Mesenchymal stem cell (in vitro differentiated cells and primary cell): ENCODE measurements at regions not wholly inside any gene's neighbourhood (a gene's known extent, or its start where the extent isn't known, plus 50 kb on each side); places are given as distances from the start of the nearest gene placed in this dataset.

Experiments used
- DNase-seq: peaks from one replicate; pipeline ENCODE4 v3.0.0-alpha.2; 2013
- H2AFZ ChIP-seq: one replicate; pipeline ENCODE4 v1.6.1; 2013; ENCODE audit warnings: low read depth, mild to moderate bottlenecking, control low read depth, inconsistent platforms, low read length, moderate library complexity
- H2AK5ac ChIP-seq: 2 replicates; pipeline ENCODE4 v1.6.1; 2013; ENCODE audit warnings: low read length, moderate library complexity, mild to moderate bottlenecking, inconsistent platforms; ENCODE audit not compliant: severe bottlenecking
- H2BK120ac ChIP-seq: one replicate; pipeline ENCODE4 v1.6.1; 2013; ENCODE audit warnings: low read depth, mild to moderate bottlenecking, inconsistent platforms, low read length, moderate library complexity
- H2BK12ac ChIP-seq, 2 experiments: one replicate each; pipeline ENCODE4 v1.6.1; 2013; ENCODE audit warnings: inconsistent platforms in 2 of 2, low read length in 2 of 2, mild to moderate bottlenecking in 2 of 2, moderate library complexity in 2 of 2, control low read depth in 1 of 2
- H2BK15ac ChIP-seq: one replicate; pipeline ENCODE4 v1.6.1; 2013; ENCODE audit warnings: mild to moderate bottlenecking, low read depth, inconsistent platforms; ENCODE audit not compliant: poor library complexity, severe bottlenecking
- H2BK5ac ChIP-seq: 2 replicates; pipeline ENCODE4 v1.6.1; 2013; ENCODE audit warnings: low read depth, mild to moderate bottlenecking, low read length, control low read depth, inconsistent platforms; ENCODE audit not compliant: poor library complexity, severe bottlenecking
- H3K14ac ChIP-seq, 2 experiments: one replicate each; pipeline ENCODE4 v1.6.1; 2013; ENCODE audit warnings: inconsistent platforms in 2 of 2, low read length in 2 of 2, control low read depth in 1 of 2, mild to moderate bottlenecking in 1 of 2, moderate library complexity in 1 of 2
- H3K18ac ChIP-seq, 2 experiments: one replicate each; pipeline ENCODE4 v1.6.1; 2013; ENCODE audit warnings: inconsistent platforms in 2 of 2, low read length in 2 of 2, control low read depth in 1 of 2, low read depth in 1 of 2, mild to moderate bottlenecking in 1 of 2
- H3K23ac ChIP-seq, 2 experiments: one replicate each; pipeline ENCODE4 v1.6.1; 2013; ENCODE audit warnings: inconsistent platforms in 2 of 2, low read length in 2 of 2, mild to moderate bottlenecking in 2 of 2, moderate library complexity in 2 of 2, control low read depth in 1 of 2
- H3K27ac ChIP-seq: 2 replicates; pipeline ENCODE4 v1.5.1; 2013; ENCODE audit warnings: mild to moderate bottlenecking, moderate library complexity, low read length, control low read depth, inconsistent platforms; ENCODE audit not compliant: poor library complexity, severe bottlenecking
- H3K27me3 ChIP-seq, 2 experiments: 2 replicates each; pipeline versions ENCODE4 v1.6.1 to v1.7.0; 2013; ENCODE audit warnings: low read length in 2 of 2, mild to moderate bottlenecking in 2 of 2, moderate library complexity in 2 of 2, control low read depth in 1 of 2, inconsistent platforms in 1 of 2; ENCODE audit not compliant: control insufficient read depth in 1 of 2, insufficient read depth in 1 of 2
- H3K36me3 ChIP-seq, 2 experiments: 2 replicates each; pipeline versions ENCODE4 v1.6.1 to v1.7.0; 2013; ENCODE audit warnings: low read length in 2 of 2, control low read depth in 1 of 2, inconsistent platforms in 1 of 2, low read depth in 1 of 2, mild to moderate bottlenecking in 1 of 2; ENCODE audit not compliant: insufficient read depth in 2 of 2, control insufficient read depth in 1 of 2
- H3K4ac ChIP-seq, 2 experiments: one replicate each; pipeline ENCODE4 v1.6.1; 2013; ENCODE audit warnings: inconsistent platforms in 2 of 2, low read length in 2 of 2, mild to moderate bottlenecking in 2 of 2, moderate library complexity in 2 of 2, control low read depth in 1 of 2, low read depth in 1 of 2
- H3K4me1 ChIP-seq: 2 replicates; pipeline ENCODE4 v1.6.1; 2013; ENCODE audit warnings: low read depth, low read length, control low read depth; ENCODE audit not compliant: control insufficient read depth, insufficient read depth
- H3K4me2 ChIP-seq: 2 replicates; pipeline ENCODE4 v1.6.1; 2013; ENCODE audit warnings: low read length, mild to moderate bottlenecking, inconsistent platforms; ENCODE audit not compliant: poor library complexity, severe bottlenecking
- H3K4me3 ChIP-seq, 2 experiments: 2 replicates each; pipeline versions ENCODE4 v1.5.1 to v1.7.0; 2013; ENCODE audit warnings: low read length in 2 of 2, mild to moderate bottlenecking in 2 of 2, control low read depth in 1 of 2, low read depth in 1 of 2; ENCODE audit not compliant: insufficient read depth in 1 of 2
- H3K79me1 ChIP-seq: replicated peaks from 2 replicates; pipeline ENCODE4 v1.6.1; 2013; ENCODE audit warnings: mild to moderate bottlenecking, control low read depth, low read length, inconsistent platforms; ENCODE audit not compliant: poor library complexity, severe bottlenecking
- H3K9ac ChIP-seq: 2 replicates; pipeline ENCODE4 v1.7.0; 2013; ENCODE audit warnings: mild to moderate bottlenecking, low read length, moderate library complexity
- H3K9me3 ChIP-seq: 2 replicates; pipeline ENCODE4 v1.7.0; 2013; ENCODE audit warnings: mild to moderate bottlenecking, low read length; ENCODE audit not compliant: control insufficient read depth
- H4K8ac ChIP-seq: one replicate; pipeline ENCODE4 v1.6.1; 2013; ENCODE audit warnings: inconsistent platforms, mild to moderate bottlenecking, low read length, moderate library complexity
- H4K91ac ChIP-seq: one replicate; pipeline ENCODE4 v1.6.1; 2013; ENCODE audit warnings: mild to moderate bottlenecking, low read length, inconsistent platforms
- WGBS: methylation state at CpG from one replicate; pipeline ENCODE4 v1.1.7; 2013; ENCODE audit warnings: mixed read lengths; 5-methylcytosine and 5-hydroxymethylcytosine counted together

DNA sequence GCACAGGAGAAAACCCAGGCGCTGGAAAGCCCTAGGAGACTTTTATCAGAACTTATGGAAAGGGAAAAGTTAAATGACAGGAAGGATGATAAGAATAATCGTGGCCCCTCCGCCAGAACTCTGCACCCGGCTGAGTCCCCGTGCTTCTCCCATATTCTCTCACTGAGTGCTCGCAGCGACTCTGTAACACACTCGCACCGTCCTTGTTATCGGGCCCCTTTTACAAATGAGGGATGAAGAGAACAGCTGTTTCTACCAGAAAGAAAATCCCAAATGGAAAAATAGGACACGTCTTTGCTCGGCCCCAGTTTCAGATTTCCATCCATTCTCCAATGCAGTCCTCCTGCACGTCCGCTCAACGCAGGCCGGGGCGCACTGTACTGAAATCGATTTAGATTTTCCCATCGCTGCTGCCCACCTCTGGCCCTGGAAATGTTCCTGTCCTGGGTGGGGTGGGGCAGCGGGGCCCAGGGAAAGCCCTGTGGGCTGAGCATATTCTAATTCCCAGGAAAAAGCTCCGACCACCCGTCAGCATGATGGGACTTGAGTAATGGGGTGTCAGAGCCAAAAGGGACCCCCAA is 66.4 kb downstream of the KCNF1 start:
- Histone ChIP-seq H2BK15ac (peak overlapping the region; percentile 28), H3K23ac (no peak overlapping the region), H3K27me3 (peaks cover 19 to 49% of the 10 kb centered on the region in 2 experiments), H4K91ac (no peak overlapping the region), H3K18ac (no peak overlapping the region), H2AFZ (no peak overlapping the region), H3K4me1 (peaks cover 3% of the 10 kb centered on the region), H3K27ac (no peak overlapping the region), H2BK5ac (no peak overlapping the region), H3K9me3 (no peaks in the 10 kb centered on the region), H3K36me3 (no peaks in the 10 kb centered on the region), H3K4me3 (no peak overlapping the region), H3K14ac (no peak overlapping the region), H2AK5ac (no peak overlapping the region), H3K4ac (no peak overlapping the region), H3K4me2 (no peak overlapping the region), H2BK120ac (no peak overlapping the region), H4K8ac (no peak overlapping the region), H3K79me1 (no peaks in the 10 kb centered on the region), H2BK12ac (peak overlapping the region in 1 of 2 experiments; percentile 22), H3K9ac (no peak overlapping the region)
- WGBS: 96% methylated on average over 21 of the region's 22 CpGs
- DNase-seq: no peak

DNA sequence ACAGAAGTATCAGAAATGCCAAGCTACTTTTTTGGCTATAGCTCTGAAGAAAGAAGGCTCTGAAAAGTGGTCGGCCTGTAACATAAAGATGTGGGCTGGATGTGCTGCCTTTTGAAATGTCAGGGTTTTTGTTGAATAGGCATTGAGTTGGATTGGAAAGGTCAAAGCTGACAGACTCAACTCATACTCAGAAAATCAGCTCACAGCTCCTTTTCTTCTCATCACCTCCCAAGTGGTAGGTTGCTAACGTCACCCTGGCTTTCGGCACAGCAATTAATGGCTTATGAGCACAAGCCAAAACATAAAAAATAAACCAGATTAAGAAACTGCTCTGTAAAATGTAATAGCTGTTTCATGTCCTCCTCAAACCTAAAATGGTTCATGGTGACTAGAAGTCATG is 68.3 kb downstream of the KCNF1 start:
- Histone ChIP-seq H2BK120ac (no peak overlapping the region), H3K4me1 (peaks cover 3% of the 10 kb centered on the region), H3K14ac (no peak overlapping the region), H3K9ac (no peak overlapping the region), H2BK5ac (no peak overlapping the region), H2BK12ac (no peak overlapping the region), H3K23ac (no peak overlapping the region), H2AK5ac (no peak overlapping the region), H3K27me3 (peaks cover 27 to 66% of the 10 kb centered on the region in 2 experiments), H3K27ac (no peak overlapping the region), H2AFZ (no peak overlapping the region), H3K36me3 (no peaks in the 10 kb centered on the region), H4K8ac (no peak overlapping the region), H3K4ac (no peak overlapping the region), H2BK15ac (no peak overlapping the region), H3K18ac (no peak overlapping the region), H3K79me1 (no peaks in the 10 kb centered on the region), H3K4me3 (no peak overlapping the region), H3K4me2 (no peak overlapping the region), H4K91ac (no peak overlapping the region), H3K9me3 (no peaks in the 10 kb centered on the region)
- DNase-seq: no peak
- WGBS: 95% methylated on average over 3 of the region's 3 CpGs

DNA sequence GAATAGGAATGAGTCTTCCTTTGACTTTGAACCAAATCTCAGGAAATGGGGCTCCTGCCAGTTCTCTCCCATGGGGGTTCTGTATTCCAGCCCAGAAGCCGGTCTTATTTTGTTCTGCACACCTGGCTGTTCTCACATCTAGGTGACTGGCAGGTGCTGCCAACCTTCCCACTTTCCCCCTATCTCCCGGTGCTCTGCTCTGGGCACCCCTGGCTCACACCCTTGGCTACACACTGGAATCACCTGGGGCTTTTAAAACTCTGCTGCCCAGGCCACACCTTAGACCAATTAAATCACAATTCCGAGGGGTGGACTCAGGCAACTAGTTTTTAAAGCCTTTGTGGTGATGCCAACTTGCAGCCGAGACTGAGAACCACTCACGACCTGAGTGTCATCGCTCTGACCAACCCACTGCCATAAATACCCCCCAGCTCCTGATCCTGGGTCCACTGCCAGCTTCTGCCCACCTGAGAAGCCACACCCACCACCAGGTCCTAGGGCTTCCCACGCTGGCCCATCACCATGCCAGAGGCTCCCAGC is 69.2 kb downstream of the KCNF1 start:
- Histone ChIP-seq H3K23ac (no peak overlapping the region), H2BK12ac (no peak overlapping the region), H3K9ac (no peak overlapping the region), H2AK5ac (no peak overlapping the region), H2AFZ (no peak overlapping the region), H2BK120ac (no peak overlapping the region), H3K4ac (no peak overlapping the region), H3K4me1 (peaks cover 3% of the 10 kb centered on the region), H3K27me3 (peaks cover 27 to 68% of the 10 kb centered on the region in 2 experiments), H3K36me3 (no peaks in the 10 kb centered on the region), H3K4me2 (no peak overlapping the region), H4K91ac (no peak overlapping the region), H3K27ac (no peak overlapping the region), H3K18ac (no peak overlapping the region), H3K79me1 (no peaks in the 10 kb centered on the region), H2BK5ac (no peak overlapping the region), H3K4me3 (no peak overlapping the region), H3K14ac (no peak overlapping the region), H3K9me3 (no peaks in the 10 kb centered on the region), H2BK15ac (no peak overlapping the region), H4K8ac (no peak overlapping the region)
- WGBS: 98% methylated on average over 7 of the region's 7 CpGs
- no peak for DNase-seq

DNA sequence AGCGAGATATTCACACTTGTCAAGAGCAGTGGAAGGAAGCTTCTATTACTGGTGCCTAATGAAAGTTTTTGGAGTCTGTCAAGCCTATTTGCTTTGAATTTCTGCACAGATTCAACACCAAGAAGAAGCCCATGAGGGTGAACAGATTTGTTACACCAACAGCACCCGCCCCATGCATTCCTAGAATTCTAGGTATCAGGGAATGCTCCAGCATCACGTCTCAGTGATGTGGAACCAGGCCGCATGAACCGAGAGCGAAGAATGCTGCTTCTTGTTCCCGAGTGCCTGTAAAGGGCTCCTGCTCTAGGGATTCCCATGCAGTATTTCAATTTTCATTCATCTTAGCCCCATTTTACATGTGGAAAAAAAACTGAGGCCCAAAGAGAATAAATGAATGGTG is 69.7 kb downstream of the KCNF1 start:
- Histone ChIP-seq H2AK5ac (no peak overlapping the region), H4K8ac (no peak overlapping the region), H3K4me1 (peaks cover 3% of the 10 kb centered on the region), H3K4me3 (no peak overlapping the region), H3K79me1 (no peaks in the 10 kb centered on the region), H3K9ac (no peak overlapping the region), H3K18ac (no peak overlapping the region), H2AFZ (no peak overlapping the region), H3K27me3 (peaks cover 27 to 73% of the 10 kb centered on the region in 2 experiments), H2BK5ac (no peak overlapping the region), H3K4ac (no peak overlapping the region), H4K91ac (no peak overlapping the region), H3K9me3 (no peaks in the 10 kb centered on the region), H3K14ac (no peak overlapping the region), H3K36me3 (no peaks in the 10 kb centered on the region), H2BK120ac (no peak overlapping the region), H2BK12ac (no peak overlapping the region), H2BK15ac (no peak overlapping the region), H3K27ac (no peak overlapping the region), H3K23ac (no peak overlapping the region), H3K4me2 (no peak overlapping the region)
- no peak for DNase-seq
- WGBS: 96% methylated on average over 7 of the region's 7 CpGs
